ENCODE measurements at regions not wholly inside any gene's neighbourhood (a gene's known extent, or its start where the extent isn't known, plus 50 kb on each side); places are given as distances from the start of the nearest gene placed in this dataset.

GRCh38 chr2:5524551-5524950 is 167.6 kb upstream of the SOX11 start:
- DNase-seq, result no peak

- DNase-seq, result no peak
Measured at GRCh38 chr2:5528706-5529105, 163.5 kb upstream of the SOX11 start.

- no peak for DNase-seq
Measured at GRCh38 chr2:5530011-5530696, 162.0 kb upstream of the SOX11 start.

- DNase-seq, result no peak
Measured at GRCh38 chr2:5535301-5535700, 156.9 kb upstream of the SOX11 start.

GRCh38 chr2:5537180-5537688 is 154.9 kb upstream of the SOX11 start:
- DNase-seq, result no peak

- DNase-seq, result no peak
Measured at GRCh38 chr2:5538313-5538712, 153.9 kb upstream of the SOX11 start.

GRCh38 chr2:5538772-5539171 is 153.4 kb upstream of the SOX11 start:
- no peak for DNase-seq

- DNase-seq, result no peak
Measured at GRCh38 chr2:5539282-5540165, 152.7 kb upstream of the SOX11 start.

- no peak for DNase-seq
Measured at GRCh38 chr2:5540856-5541255, 151.3 kb upstream of the SOX11 start.

- no peak for DNase-seq
Measured at GRCh38 chr2:5544205-5544786, 147.9 kb upstream of the SOX11 start.

- no peak for DNase-seq
Measured at GRCh38 chr2:5546181-5546580, 146.0 kb upstream of the SOX11 start.

- DNase-seq, result no peak
Measured at GRCh38 chr2:5548991-5549715, 143.0 kb upstream of the SOX11 start.

- DNase-seq, result no peak
Measured at GRCh38 chr2:5549771-5550170, 142.4 kb upstream of the SOX11 start.

GRCh38 chr2:5555636-5556035 is 136.5 kb upstream of the SOX11 start:
- DNase-seq, result no peak

- no peak for DNase-seq
Measured at GRCh38 chr2:5561006-5561405, 131.2 kb upstream of the SOX11 start.

GRCh38 chr2:5562426-5562825 is 129.8 kb upstream of the SOX11 start:
- no peak for DNase-seq

GRCh38 chr2:5562865-5563264 is 129.3 kb upstream of the SOX11 start:
- DNase-seq, result no peak

GRCh38 chr2:5563411-5563810 is 128.8 kb upstream of the SOX11 start:
- DNase-seq, result no peak

GRCh38 chr2:5569256-5569655 is 122.9 kb upstream of the SOX11 start:
- DNase-seq, result no peak

- DNase-seq, result no peak
Measured at GRCh38 chr2:5576015-5576414, 116.2 kb upstream of the SOX11 start.

- DNase-seq, result no peak
Measured at GRCh38 chr2:5587766-5588165, 104.4 kb upstream of the SOX11 start.

GRCh38 chr2:5588601-5589000 is 103.6 kb upstream of the SOX11 start:
- DNase-seq, result no peak

- no peak for DNase-seq
Measured at GRCh38 chr2:5589183-5589582, 103.0 kb upstream of the SOX11 start.
